ENCODE measurements at regions not wholly inside any gene's neighbourhood (a gene's known extent, or its start where the extent isn't known, plus 50 kb on each side); places are given as distances from the start of the nearest gene placed in this dataset.

DNA sequence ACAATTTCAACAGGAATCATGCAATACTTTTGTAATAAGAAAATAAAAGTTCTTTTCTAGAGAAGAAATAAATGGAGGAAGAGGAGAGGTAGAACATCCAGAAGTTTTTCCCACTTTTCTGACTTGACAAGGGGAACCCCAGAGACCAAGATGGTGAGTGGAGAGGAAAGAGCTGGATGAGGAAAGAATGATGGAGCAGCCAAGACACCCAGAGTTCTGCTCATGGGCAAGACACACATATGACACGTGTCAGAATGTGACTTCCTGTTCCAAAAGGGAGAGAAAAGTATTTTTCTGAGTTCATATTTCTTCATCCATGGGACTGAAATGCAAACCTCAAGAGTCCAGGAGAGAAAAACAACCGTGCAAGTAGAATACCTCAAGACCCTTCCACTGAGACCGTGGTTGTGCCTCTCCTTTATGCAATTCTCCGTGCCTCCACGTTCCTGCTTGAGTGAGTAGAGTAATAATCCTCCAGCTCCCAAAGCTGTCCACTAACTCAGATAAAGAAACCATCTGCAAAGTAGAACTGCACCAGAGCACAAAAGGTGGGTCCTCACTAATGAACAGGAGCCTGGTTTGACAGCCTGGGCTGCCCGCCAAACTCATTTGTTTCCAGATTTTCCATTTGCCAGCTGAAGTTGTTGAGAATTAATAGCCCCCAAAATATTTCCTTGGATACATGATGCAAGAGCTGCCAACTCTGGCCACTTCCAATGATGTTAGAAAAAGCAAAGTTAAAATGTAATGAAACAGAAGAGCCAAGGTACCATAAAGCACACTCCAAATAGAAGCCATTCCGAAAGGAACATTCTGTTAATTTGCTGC is 272.6 kb upstream of the IGF1R start:
- H3K4me3 ChIP-seq (ENCODE audit: low read depth, low read length), result no peak overlapping the region
- DNase-seq (ENCODE audit: low read depth), result no peak
- TF ChIP-seq, protein P1, sequence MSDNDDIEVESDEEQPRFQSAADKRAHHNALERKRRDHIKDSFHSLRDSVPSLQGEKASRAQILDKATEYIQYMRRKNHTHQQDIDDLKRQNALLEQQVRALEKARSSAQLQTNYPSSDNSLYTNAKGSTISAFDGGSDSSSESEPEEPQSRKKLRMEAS (IDR thresholded peaks at IDR 0.05; ENCODE audit: low read depth, low read length), result no peak
- TF ChIP-seq, protein P2, sequence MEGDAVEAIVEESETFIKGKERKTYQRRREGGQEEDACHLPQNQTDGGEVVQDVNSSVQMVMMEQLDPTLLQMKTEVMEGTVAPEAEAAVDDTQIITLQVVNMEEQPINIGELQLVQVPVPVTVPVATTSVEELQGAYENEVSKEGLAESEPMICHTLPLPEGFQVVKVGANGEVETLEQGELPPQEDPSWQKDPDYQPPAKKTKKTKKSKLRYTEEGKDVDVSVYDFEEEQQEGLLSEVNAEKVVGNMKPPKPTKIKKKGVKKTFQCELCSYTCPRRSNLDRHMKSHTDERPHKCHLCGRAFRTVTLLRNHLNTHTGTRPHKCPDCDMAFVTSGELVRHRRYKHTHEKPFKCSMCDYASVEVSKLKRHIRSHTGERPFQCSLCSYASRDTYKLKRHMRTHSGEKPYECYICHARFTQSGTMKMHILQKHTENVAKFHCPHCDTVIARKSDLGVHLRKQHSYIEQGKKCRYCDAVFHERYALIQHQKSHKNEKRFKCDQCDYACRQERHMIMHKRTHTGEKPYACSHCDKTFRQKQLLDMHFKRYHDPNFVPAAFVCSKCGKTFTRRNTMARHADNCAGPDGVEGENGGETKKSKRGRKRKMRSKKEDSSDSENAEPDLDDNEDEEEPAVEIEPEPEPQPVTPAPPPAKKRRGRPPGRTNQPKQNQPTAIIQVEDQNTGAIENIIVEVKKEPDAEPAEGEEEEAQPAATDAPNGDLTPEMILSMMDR (IDR thresholded peaks at IDR 0.05; ENCODE audit: low read depth, low read length), result no peak
- TF ChIP-seq MYC (IDR thresholded peaks at IDR 0.05; ENCODE audit: low read depth, low read length) (no peak), POLR2A (IDR thresholded peaks at IDR 0.05; ENCODE audit: extremely low read depth, insufficient read length) (no peak)

GRCh38 chr15:98380721-98381120 is 267.6 kb upstream of the IGF1R start:
- no peak for DNase-seq (ENCODE audit: low read depth)
- TF ChIP-seq POLR2A (IDR thresholded peaks at IDR 0.05; ENCODE audit: extremely low read depth, insufficient read length), result no peak
- TF ChIP-seq, protein P1 (IDR thresholded peaks at IDR 0.05; ENCODE audit: low read depth, low read length), result no peak
- TF ChIP-seq, protein P2 (IDR thresholded peaks at IDR 0.05; ENCODE audit: low read depth, low read length), result no peak
- no peak for TF ChIP-seq MYC (IDR thresholded peaks at IDR 0.05; ENCODE audit: low read depth, low read length)
- H3K4me3 ChIP-seq (ENCODE audit: low read depth, low read length), result no peak overlapping the region

DNA sequence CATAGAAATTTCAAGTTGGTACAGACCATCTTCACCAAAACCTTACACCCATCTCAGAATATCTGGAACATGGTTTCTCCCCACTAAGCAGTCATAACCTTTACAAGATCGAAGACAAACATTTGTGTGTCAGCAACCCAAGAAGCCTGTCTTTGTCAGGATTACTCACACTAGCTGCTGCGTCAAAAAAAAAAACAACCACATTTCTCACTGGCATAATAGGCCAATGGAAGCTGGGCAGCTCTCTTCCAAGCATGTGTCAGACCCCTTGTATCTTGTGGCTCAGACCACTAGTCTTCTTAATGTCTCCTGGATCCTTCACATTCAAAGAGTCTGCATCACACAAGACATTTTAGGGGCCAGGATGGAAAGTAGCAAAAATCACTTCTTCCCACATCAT is 266.9 kb upstream of the IGF1R start:
- TF ChIP-seq POLR2A (IDR thresholded peaks at IDR 0.05; ENCODE audit: extremely low read depth, insufficient read length) (no peak), MYC (IDR thresholded peaks at IDR 0.05; ENCODE audit: low read depth, low read length) (no peak)
- TF ChIP-seq, protein P1 (IDR thresholded peaks at IDR 0.05; ENCODE audit: low read depth, low read length), result no peak
- TF ChIP-seq, protein P2 (IDR thresholded peaks at IDR 0.05; ENCODE audit: low read depth, low read length), result no peak
- no peak overlapping the region for H3K4me3 ChIP-seq (ENCODE audit: low read depth, low read length)
- no peak for DNase-seq (ENCODE audit: low read depth)

- TF ChIP-seq, protein P1 (IDR thresholded peaks at IDR 0.05; ENCODE audit: low read depth, low read length), result no peak
- no peak for TF ChIP-seq MYC (IDR thresholded peaks at IDR 0.05; ENCODE audit: low read depth, low read length)
- TF ChIP-seq POLR2A (IDR thresholded peaks at IDR 0.05; ENCODE audit: extremely low read depth, insufficient read length), result no peak
- TF ChIP-seq, protein P2 (IDR thresholded peaks at IDR 0.05; ENCODE audit: low read depth, low read length), result peak; percentile 17
- DNase-seq (ENCODE audit: low read depth), result peak; percentile 19
- H3K4me3 ChIP-seq (ENCODE audit: low read depth, low read length), result no peak overlapping the region
Measured at GRCh38 chr15:98382139-98382538, 266.2 kb upstream of the IGF1R start.

DNA sequence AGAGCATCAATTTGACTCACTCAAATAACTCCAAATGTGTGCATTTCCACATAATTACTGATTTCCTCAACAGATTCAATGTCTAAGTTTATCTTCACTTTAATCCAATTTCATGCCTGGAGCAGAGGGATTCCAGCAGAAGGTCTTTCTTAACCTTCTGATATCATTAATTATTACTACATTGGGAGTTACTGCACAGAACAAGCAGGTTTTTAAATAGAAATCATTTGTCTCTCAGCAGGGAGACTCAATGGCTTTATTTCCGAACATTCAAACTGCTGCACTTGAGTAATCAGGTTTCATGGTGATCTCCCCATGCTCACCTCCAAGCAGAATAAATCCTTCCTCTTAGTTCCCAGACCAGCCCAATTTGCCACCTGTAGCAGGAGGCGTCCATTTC is 264.8 kb upstream of the IGF1R start:
- TF ChIP-seq MYC (IDR thresholded peaks at IDR 0.05; ENCODE audit: low read depth, low read length), result no peak
- TF ChIP-seq, protein P2 (IDR thresholded peaks at IDR 0.05; ENCODE audit: low read depth, low read length), result no peak
- no peak for TF ChIP-seq POLR2A (IDR thresholded peaks at IDR 0.05; ENCODE audit: extremely low read depth, insufficient read length)
- TF ChIP-seq, protein P1 (IDR thresholded peaks at IDR 0.05; ENCODE audit: low read depth, low read length), result no peak
- H3K4me3 ChIP-seq (ENCODE audit: low read depth, low read length), result no peak overlapping the region
- no peak for DNase-seq (ENCODE audit: low read depth)

Data from NB4 (cell line).